ENCODE measurements at regions not wholly inside any gene's neighbourhood (a gene's known extent, or its start where the extent isn't known, plus 50 kb on each side); places are given as distances from the start of the nearest gene placed in this dataset.

GRCh38 chr18:56038171-56039030 is 450.4 kb upstream of the TCF4 start:
- no peaks in the 10 kb centered on the region for H3K4me1 ChIP-seq
- H3K36me3 ChIP-seq, result no peaks in the 10 kb centered on the region
- no peaks in the 10 kb centered on the region for H3K27me3 ChIP-seq
- H3K9me3 ChIP-seq, result no peaks in the 10 kb centered on the region
- H3K4me3 ChIP-seq, result no peak overlapping the region
- TF ChIP-seq EP300 (IDR thresholded peaks at IDR 0.05), result no peak
- no peak for TF ChIP-seq POLR2AphosphoS5 (IDR thresholded peaks at IDR 0.05)
- no peak for TF ChIP-seq CTCF (IDR thresholded peaks at IDR 0.05)
- no peak for TF ChIP-seq POLR2A (IDR thresholded peaks at IDR 0.05)
- no peak overlapping the region for H3K27ac ChIP-seq
- no peak for DNase-seq
- 69 to 84% methylated on average over 8 of the region's 8 CpGs for WGBS, 2 donors
- no peak for ATAC-seq (ENCODE audit: low FRiP score in 2 of 2)

DNA sequence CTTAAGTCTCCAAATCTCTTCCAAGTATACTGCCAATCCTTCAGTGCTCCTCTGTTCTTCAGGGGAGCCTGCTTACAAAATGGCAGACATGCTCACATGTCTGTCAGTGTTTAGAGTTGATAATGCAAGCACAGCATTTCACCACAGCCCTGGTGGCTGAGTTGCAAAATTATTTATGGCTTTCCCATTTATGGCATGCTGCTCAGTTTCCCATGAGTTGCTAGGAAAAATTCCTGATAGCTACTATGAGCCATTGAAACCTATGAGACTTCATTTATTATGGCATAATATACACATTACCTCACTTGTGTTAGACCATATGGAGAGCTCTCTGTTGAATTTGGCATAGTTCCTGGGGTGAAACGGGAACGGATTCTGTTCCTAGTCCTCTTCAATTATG is 448.7 kb upstream of the TCF4 start:
- no peaks in the 10 kb centered on the region for H3K4me1 ChIP-seq
- H3K27me3 ChIP-seq, result no peaks in the 10 kb centered on the region
- no peak overlapping the region for H3K27ac ChIP-seq
- no peaks in the 10 kb centered on the region for H3K36me3 ChIP-seq
- H3K9me3 ChIP-seq, result no peaks in the 10 kb centered on the region
- DNase-seq (no peak), ATAC-seq (ENCODE audit: low FRiP score in 2 of 2) (no peak)
- WGBS, 2 donors, result 79 to 100% methylated on average over 2 of the region's 2 CpGs
- H3K4me3 ChIP-seq, result no peak overlapping the region
- TF ChIP-seq POLR2A (IDR thresholded peaks at IDR 0.05) (no peak), POLR2AphosphoS5 (IDR thresholded peaks at IDR 0.05) (no peak), CTCF (IDR thresholded peaks at IDR 0.05) (no peak), EP300 (IDR thresholded peaks at IDR 0.05) (no peak)

DNA sequence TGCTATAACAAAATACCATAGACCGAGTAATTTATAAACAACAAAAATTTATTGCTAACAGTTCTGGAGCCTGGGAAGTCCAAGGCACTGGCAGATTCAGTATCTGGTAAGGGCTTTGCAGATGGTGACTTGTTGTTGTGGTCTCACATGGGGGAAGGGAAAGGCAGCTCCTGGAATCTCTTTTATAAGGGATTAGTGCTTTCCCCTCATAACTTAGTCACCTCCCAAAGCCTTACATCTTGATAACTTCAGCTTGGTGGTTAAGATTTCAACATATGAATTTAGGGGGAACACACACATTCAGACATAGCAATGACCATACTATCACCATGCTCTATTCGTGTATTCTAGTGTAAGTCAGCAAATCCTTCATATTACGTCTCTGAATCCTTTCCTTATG is 447.6 kb upstream of the TCF4 start:
- WGBS, 2 donors, result 91 to 94% methylated on average over 3 of the region's 3 CpGs
- no peaks in the 10 kb centered on the region for H3K27me3 ChIP-seq
- H3K4me3 ChIP-seq, result no peak overlapping the region

DNA sequence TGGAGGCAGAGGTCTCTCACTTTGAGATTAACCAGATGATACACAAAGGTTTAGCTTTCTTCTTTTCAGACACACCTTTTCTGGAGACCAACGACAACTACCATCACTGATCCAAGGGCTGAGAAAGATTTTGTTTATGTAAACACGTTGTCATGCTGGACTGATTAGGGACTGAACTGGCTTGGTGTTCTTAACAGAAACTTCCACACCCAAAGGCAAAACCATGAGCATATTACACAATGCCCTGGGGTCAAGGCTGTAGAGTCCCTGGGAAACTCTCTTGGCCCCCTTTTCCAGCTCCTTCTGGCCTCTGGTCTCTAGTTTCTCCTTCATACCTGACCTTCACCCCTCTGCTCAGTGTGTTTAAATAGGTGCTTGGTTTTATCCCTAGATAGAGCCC is 447.0 kb upstream of the TCF4 start:
- no peak for DNase-seq
- TF ChIP-seq POLR2AphosphoS5 (IDR thresholded peaks at IDR 0.05) (no peak), POLR2A (IDR thresholded peaks at IDR 0.05) (no peak), CTCF (IDR thresholded peaks at IDR 0.05) (no peak), EP300 (IDR thresholded peaks at IDR 0.05) (no peak)
- Histone ChIP-seq H3K4me3 (no peak overlapping the region), H3K27me3 (no peaks in the 10 kb centered on the region), H3K4me1 (no peaks in the 10 kb centered on the region), H3K27ac (no peak overlapping the region), H3K36me3 (no peaks in the 10 kb centered on the region), H3K9me3 (no peaks in the 10 kb centered on the region)
- 29 to 66% methylated on average over 2 of the region's 2 CpGs for WGBS, 2 donors
- no peak for ATAC-seq (ENCODE audit: low FRiP score in 2 of 2)

More for the DNA sequence above, 447.6 kb upstream of the TCF4 start:
- no peaks in the 10 kb centered on the region for H3K36me3 ChIP-seq
- DNase-seq (no peak), ATAC-seq (ENCODE audit: low FRiP score in 2 of 2) (no peak)
- no peak overlapping the region for H3K27ac ChIP-seq
- H3K9me3 ChIP-seq, result no peaks in the 10 kb centered on the region
- no peak for TF ChIP-seq POLR2AphosphoS5 (IDR thresholded peaks at IDR 0.05)
- TF ChIP-seq POLR2A (IDR thresholded peaks at IDR 0.05), result no peak
- no peak for TF ChIP-seq EP300 (IDR thresholded peaks at IDR 0.05)
- no peak for TF ChIP-seq CTCF (IDR thresholded peaks at IDR 0.05)
- H3K4me1 ChIP-seq, result no peaks in the 10 kb centered on the region

DNA sequence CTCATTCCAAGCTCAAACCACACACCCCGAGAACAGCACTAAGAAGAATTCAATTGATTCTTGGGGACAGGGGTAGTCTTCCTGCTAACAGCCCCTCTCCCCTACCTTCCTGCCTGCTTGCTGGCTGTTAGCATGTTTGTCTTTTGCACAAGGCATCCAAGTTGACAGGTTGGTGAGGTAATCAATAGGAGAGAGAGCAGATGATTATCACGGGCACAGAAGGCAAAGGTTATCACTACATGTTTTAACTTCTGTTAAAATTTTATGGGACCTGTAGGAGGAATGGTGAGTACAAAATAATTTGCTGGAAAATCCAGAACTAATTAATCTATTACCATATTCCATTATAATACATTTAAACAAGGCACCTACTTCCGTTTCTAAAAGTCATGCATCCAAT is 442.1 kb upstream of the TCF4 start:
- H3K27me3 ChIP-seq, result no peaks in the 10 kb centered on the region
- no peaks in the 10 kb centered on the region for H3K9me3 ChIP-seq
- H3K27ac ChIP-seq, result no peak overlapping the region
- TF ChIP-seq POLR2A (IDR thresholded peaks at IDR 0.05) (no peak), CTCF (IDR thresholded peaks at IDR 0.05) (no peak), POLR2AphosphoS5 (IDR thresholded peaks at IDR 0.05) (no peak), EP300 (IDR thresholded peaks at IDR 0.05) (no peak)
- no peak for ATAC-seq (ENCODE audit: low FRiP score in 2 of 2)
- H3K4me1 ChIP-seq, result no peaks in the 10 kb centered on the region
- WGBS, 2 donors, result 83 to 87% methylated on average over 3 of the region's 3 CpGs
- H3K36me3 ChIP-seq, result no peaks in the 10 kb centered on the region
- no peak for DNase-seq
- no peak overlapping the region for H3K4me3 ChIP-seq
